OCI-LY7 (cell line): ENCODE measurements at regions not wholly inside any gene's neighbourhood (a gene's known extent, or its start where the extent isn't known, plus 50 kb on each side); places are given as distances from the start of the nearest gene placed in this dataset.

Experiments used
- EZH2phosphoT487 ChIP-seq: fragments of 200-600 bp; sonication (generic); IDR thresholded peaks from 2 replicates; pipeline ENCODE4 v1.6.1; 2018; ENCODE audit warnings: low read depth, borderline replicate concordance, mild to moderate bottlenecking, mixed run types, antibody characterized with exemption, low read length, moderate library complexity, mixed read lengths
- TF ChIP-seq, protein P1 (sequence below): fragments of 200-600 bp; sonication (generic); conservative IDR thresholded peaks from 2 replicates; pipeline ENCODE4 v1.5.1; 2014; ENCODE audit warnings: mild to moderate bottlenecking, antibody characterized with exemption, low read length, moderate library complexity, mixed read lengths

DNA sequence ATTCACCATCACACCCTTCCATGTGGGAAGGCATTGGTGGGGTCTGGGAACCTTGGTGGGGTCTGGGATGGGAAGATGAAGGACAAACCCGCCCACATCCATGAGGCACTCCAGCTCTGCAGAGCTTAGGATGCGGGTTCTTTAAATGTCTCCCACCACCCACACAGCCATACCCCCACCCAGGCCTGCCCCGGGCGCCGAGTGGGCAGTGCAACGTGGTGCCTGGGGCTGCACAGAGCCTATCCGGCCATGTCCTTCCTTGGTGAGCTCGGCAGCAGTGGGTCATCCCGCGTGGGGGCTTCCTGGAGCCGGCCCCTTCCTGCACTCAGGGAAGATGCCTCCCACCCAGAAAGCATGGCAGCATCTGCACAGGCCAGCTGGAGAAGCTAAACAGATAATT lies 163.5 kb upstream of the TCERG1L start:
- TF ChIP-seq, protein P1, sequence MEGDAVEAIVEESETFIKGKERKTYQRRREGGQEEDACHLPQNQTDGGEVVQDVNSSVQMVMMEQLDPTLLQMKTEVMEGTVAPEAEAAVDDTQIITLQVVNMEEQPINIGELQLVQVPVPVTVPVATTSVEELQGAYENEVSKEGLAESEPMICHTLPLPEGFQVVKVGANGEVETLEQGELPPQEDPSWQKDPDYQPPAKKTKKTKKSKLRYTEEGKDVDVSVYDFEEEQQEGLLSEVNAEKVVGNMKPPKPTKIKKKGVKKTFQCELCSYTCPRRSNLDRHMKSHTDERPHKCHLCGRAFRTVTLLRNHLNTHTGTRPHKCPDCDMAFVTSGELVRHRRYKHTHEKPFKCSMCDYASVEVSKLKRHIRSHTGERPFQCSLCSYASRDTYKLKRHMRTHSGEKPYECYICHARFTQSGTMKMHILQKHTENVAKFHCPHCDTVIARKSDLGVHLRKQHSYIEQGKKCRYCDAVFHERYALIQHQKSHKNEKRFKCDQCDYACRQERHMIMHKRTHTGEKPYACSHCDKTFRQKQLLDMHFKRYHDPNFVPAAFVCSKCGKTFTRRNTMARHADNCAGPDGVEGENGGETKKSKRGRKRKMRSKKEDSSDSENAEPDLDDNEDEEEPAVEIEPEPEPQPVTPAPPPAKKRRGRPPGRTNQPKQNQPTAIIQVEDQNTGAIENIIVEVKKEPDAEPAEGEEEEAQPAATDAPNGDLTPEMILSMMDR, result no peak
- no peak for TF ChIP-seq EZH2phosphoT487
